ENCODE measurements at regions not wholly inside any gene's neighbourhood (a gene's known extent, or its start where the extent isn't known, plus 50 kb on each side); places are given as distances from the start of the nearest gene placed in this dataset.
A peak's percentile ranks its signal among the peaks of the same experiment; 100 is the strongest.

DNA sequence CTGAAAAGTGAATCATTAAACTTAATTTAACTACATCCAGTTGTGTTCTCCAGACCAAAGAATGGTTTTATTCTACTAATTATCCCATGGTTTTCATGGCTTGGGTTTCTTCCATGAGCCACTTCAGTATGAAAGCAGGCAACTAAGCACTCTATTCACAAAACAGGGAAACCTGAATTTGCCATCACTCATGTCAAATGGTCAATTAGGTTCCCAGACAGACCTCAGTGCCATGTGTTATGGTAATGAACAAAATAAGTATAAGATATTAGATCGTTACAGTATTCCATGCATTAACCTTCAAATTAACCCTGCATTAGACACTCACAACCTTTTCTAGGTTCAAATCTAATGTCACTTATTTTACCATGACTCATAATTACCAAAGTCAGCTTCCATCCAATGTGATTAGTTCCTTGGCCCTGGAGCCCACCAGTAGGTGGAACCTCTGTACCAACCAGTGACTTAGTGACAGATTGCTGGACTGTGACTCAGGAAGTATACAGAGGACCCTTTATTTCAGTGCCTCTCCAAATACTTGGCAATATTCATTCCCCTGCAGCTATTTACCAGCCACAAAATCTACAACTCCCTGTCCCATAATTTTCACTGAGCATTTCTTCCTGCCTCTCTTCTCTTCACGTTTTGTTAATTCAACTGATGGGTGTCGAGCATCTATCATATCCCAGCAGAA, 1270.2 kb upstream of the SORCS1 start:
- no peaks in the 10 kb centered on the region for H3K9me3 ChIP-seq (ENCODE audit: control insufficient read depth, insufficient read depth, low read length)
- no peaks in the 10 kb centered on the region for H3K27me3 ChIP-seq (ENCODE audit: control insufficient read depth, insufficient read depth, low read length)
- no peaks in the 10 kb centered on the region for H3K36me3 ChIP-seq (ENCODE audit: control insufficient read depth, insufficient read depth, low read length)
- H3K27ac ChIP-seq (ENCODE audit: low read depth, low read length), result no peak overlapping the region
- no peaks in the 10 kb centered on the region for H3K4me1 ChIP-seq (ENCODE audit: control insufficient read depth, insufficient read depth, low read length)
- peak in 3 of 6 donors; percentile 24 to 69 (median 29) for DNase-seq (ENCODE audit: low read depth in 4 of 6, low spot score in 6 of 6)
- no peak overlapping the region for H3K4me3 ChIP-seq (ENCODE audit: low read depth, low read length)
- no CpG with 5 or more reads among the region's 3 CpGs for WGBS (ENCODE audit: insufficient coverage)

DNA sequence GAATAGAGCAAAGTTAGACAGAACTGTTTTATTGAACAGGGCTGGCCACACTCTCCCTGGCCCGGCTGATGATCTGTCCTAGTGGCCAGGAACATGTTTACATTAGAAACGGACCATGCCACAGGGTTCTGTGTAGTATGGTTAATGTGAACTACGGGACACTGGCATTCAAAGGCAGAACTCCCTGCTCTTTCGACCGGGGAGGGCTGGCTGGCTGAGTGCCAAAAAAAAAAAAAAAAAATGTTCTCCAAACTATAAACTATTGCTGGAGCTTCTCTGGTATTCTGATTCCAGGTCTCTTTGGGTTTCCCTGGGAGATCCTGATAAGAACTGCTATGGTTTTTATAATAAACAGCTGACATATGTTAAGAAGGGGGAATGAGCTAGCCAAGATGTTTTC, 1262.6 kb upstream of the SORCS1 start:
- Histone ChIP-seq H3K27ac (ENCODE audit: low read depth, low read length) (no peak overlapping the region), H3K36me3 (ENCODE audit: control insufficient read depth, insufficient read depth, low read length) (no peaks in the 10 kb centered on the region), H3K4me3 (ENCODE audit: low read depth, low read length) (no peak overlapping the region), H3K9me3 (ENCODE audit: control insufficient read depth, insufficient read depth, low read length) (no peaks in the 10 kb centered on the region), H3K4me1 (ENCODE audit: control insufficient read depth, insufficient read depth, low read length) (no peaks in the 10 kb centered on the region), H3K27me3 (ENCODE audit: control insufficient read depth, insufficient read depth, low read length) (no peaks in the 10 kb centered on the region)
- WGBS (ENCODE audit: insufficient coverage), result 57% methylated on average over 2 of the region's 5 CpGs
- no peak for DNase-seq (ENCODE audit: low read depth in 4 of 6, low spot score in 6 of 6)

DNA sequence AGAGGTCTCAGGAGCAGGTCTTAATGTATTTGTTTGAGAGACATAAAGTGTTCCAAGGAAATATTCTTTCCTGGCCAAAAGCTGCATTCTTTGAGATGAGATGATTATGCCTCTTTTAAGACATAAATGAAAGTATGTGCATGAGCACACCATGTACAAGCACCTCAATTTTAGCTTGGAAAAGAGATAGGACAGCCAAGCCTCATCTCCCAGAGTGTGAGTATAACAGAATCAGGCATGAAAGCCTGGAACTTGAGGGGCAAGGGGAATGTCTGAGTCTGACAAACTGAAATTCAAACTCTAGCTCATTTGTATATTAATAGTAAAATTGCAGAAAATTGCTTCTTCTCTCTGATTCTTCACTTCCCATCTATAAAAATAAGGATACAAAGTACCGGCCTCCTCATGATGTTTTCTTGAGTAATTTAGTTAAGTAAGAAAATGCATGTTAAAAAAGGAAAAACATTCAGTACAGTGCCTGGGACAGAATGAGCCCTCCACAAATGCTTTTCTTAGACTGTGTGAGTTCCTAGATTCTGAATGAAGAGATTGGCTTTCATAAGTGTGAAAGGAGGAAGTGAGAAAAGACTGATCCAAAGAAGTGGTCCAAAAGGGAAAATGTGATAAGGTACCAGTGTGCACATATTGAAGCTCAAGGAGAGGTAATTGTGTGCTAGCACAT, 1260.9 kb upstream of the SORCS1 start:
- no CpG with 5 or more reads among the region's 1 CpG for WGBS (ENCODE audit: insufficient coverage)
- Histone ChIP-seq H3K27ac (ENCODE audit: low read depth, low read length) (no peak overlapping the region), H3K4me1 (ENCODE audit: control insufficient read depth, insufficient read depth, low read length) (no peaks in the 10 kb centered on the region), H3K27me3 (ENCODE audit: control insufficient read depth, insufficient read depth, low read length) (no peaks in the 10 kb centered on the region), H3K4me3 (ENCODE audit: low read depth, low read length) (no peak overlapping the region), H3K36me3 (ENCODE audit: control insufficient read depth, insufficient read depth, low read length) (no peaks in the 10 kb centered on the region), H3K9me3 (ENCODE audit: control insufficient read depth, insufficient read depth, low read length) (no peaks in the 10 kb centered on the region)
- DNase-seq (ENCODE audit: low read depth in 4 of 6, low spot score in 6 of 6), result peak in 1 of 6 donors; percentile 8

DNA sequence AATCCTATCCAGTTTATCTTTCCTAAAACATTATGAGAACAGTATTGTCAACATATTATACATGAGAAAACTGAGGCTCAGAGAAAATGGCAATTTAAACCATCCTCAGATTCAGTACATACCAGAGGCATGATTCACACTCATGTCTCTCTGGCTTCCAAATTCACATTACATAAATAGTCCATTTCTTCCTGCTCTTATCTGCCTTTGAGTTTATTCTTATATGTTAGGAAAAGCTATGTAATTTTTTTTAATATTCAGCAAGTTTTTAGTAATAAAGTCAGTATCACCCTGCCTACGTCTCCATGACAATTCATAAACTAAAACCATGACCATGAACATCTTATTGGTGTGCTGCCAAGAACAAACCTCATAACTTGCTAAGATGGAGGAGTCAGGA, 1260.2 kb upstream of the SORCS1 start:
- no peak overlapping the region for H3K4me3 ChIP-seq (ENCODE audit: low read depth, low read length)
- H3K4me1 ChIP-seq (ENCODE audit: control insufficient read depth, insufficient read depth, low read length), result no peaks in the 10 kb centered on the region
- no peaks in the 10 kb centered on the region for H3K9me3 ChIP-seq (ENCODE audit: control insufficient read depth, insufficient read depth, low read length)
- WGBS (ENCODE audit: insufficient coverage), result no CpG with 5 or more reads among the region's 1 CpG
- no peak for DNase-seq (ENCODE audit: low read depth in 4 of 6, low spot score in 6 of 6)
- no peak overlapping the region for H3K27ac ChIP-seq (ENCODE audit: low read depth, low read length)
- no peaks in the 10 kb centered on the region for H3K36me3 ChIP-seq (ENCODE audit: control insufficient read depth, insufficient read depth, low read length)
- H3K27me3 ChIP-seq (ENCODE audit: control insufficient read depth, insufficient read depth, low read length), result no peaks in the 10 kb centered on the region

DNA sequence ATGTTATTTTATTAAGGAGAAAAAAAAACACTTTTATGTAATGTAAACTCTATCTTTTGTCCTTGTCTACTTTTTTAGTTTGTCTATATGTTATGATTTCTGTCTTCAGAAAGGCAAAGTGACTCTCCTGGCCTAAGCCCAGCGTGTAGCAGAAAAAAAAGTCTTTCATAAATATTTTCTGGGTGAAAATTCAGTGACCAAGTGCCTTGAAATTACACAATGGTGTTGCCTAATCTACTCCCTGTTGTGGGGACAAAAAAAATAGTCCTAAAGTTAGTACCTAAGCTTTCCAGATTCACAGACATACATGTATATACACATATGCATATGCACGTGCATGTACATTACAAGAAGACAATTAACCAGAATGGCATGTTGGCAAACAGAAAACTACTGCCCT, 1257.8 kb upstream of the SORCS1 start:
- Histone ChIP-seq H3K27me3 (ENCODE audit: control insufficient read depth, insufficient read depth, low read length) (no peaks in the 10 kb centered on the region), H3K27ac (ENCODE audit: low read depth, low read length) (no peak overlapping the region), H3K4me1 (ENCODE audit: control insufficient read depth, insufficient read depth, low read length) (no peaks in the 10 kb centered on the region), H3K36me3 (ENCODE audit: control insufficient read depth, insufficient read depth, low read length) (no peaks in the 10 kb centered on the region), H3K4me3 (ENCODE audit: low read depth, low read length) (no peak overlapping the region), H3K9me3 (ENCODE audit: control insufficient read depth, insufficient read depth, low read length) (no peaks in the 10 kb centered on the region)
- DNase-seq (ENCODE audit: low read depth in 4 of 6, low spot score in 6 of 6), result no peak
- WGBS (ENCODE audit: insufficient coverage), result 100% methylated on average over 1 of the region's 2 CpGs

DNA sequence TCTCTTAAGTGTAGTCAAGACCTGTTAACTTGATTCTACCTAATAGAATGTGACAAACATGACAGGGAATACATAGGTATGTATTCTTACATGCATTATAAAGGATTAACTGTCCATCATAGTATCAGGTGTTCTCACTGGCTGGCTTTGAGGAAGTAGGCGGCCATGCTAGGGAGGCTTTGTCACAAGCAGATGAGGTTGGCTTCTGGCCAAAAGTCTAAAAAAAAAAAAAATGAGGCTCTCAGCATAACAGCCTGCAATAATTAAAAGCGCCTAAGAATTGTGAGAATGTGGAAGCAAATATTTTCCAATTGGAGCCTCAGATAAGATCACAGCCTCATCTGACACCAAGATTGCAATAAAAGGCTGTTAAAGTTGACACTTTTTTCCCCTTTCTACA, 1256.8 kb upstream of the SORCS1 start:
- Histone ChIP-seq H3K36me3 (ENCODE audit: control insufficient read depth, insufficient read depth, low read length) (no peaks in the 10 kb centered on the region), H3K27ac (ENCODE audit: low read depth, low read length) (no peak overlapping the region), H3K27me3 (ENCODE audit: control insufficient read depth, insufficient read depth, low read length) (no peaks in the 10 kb centered on the region), H3K4me3 (ENCODE audit: low read depth, low read length) (no peak overlapping the region), H3K9me3 (ENCODE audit: control insufficient read depth, insufficient read depth, low read length) (no peaks in the 10 kb centered on the region), H3K4me1 (ENCODE audit: control insufficient read depth, insufficient read depth, low read length) (no peaks in the 10 kb centered on the region)
- no CpG with 5 or more reads among the region's 2 CpGs for WGBS (ENCODE audit: insufficient coverage)
- DNase-seq (ENCODE audit: low read depth in 4 of 6, low spot score in 6 of 6), result peak in 2 of 6 donors; percentile 43

DNA sequence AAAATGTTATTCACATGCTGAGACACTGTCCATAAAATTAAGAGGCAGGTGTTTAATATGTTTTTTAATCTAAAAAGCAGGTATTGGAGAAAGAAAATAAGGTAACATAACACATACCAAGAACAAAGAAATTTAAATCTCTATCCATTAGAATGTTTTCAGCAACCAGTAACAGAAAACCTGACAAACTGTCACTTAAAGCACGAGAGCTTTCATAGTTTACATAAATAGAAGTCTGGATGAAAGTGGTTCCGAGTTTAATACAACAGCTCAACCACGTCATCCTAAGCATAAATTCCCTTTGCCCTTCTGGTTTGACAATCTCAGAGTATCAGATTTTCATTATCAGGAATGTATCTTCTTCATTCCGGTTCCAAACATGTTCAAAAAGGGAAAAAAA, 1249.4 kb upstream of the SORCS1 start:
- no peak overlapping the region for H3K27ac ChIP-seq (ENCODE audit: low read depth, low read length)
- no peak overlapping the region for H3K4me3 ChIP-seq (ENCODE audit: low read depth, low read length)
- DNase-seq (ENCODE audit: low read depth in 4 of 6, low spot score in 6 of 6), result no peak
- H3K9me3 ChIP-seq (ENCODE audit: control insufficient read depth, insufficient read depth, low read length), result no peaks in the 10 kb centered on the region
- no CpG with 5 or more reads among the region's 4 CpGs for WGBS (ENCODE audit: insufficient coverage)
- H3K36me3 ChIP-seq (ENCODE audit: control insufficient read depth, insufficient read depth, low read length), result no peaks in the 10 kb centered on the region
- no peaks in the 10 kb centered on the region for H3K4me1 ChIP-seq (ENCODE audit: control insufficient read depth, insufficient read depth, low read length)
- no peaks in the 10 kb centered on the region for H3K27me3 ChIP-seq (ENCODE audit: control insufficient read depth, insufficient read depth, low read length)

DNA sequence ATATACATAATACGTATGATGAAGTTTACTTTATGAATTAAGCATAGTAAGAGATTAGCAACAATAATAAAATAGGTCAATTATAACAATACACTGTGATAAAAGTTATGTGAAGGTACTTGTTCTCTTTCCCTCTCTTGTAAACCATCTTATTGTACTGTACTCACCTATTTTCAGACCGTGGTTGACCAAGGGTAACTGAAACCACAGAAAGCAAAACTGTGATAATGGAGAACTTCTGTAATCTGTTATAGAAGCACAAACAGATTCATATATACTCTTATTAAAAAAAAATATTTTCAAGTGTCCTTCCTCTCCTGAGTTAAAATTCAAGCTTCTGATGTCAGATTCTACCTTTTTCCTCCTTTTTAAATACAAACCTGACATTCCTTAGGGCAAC, 1247.8 kb upstream of the SORCS1 start:
- H3K9me3 ChIP-seq (ENCODE audit: control insufficient read depth, insufficient read depth, low read length), result no peaks in the 10 kb centered on the region
- DNase-seq (ENCODE audit: low read depth in 4 of 6, low spot score in 6 of 6), result no peak
- no peaks in the 10 kb centered on the region for H3K27me3 ChIP-seq (ENCODE audit: control insufficient read depth, insufficient read depth, low read length)
- WGBS (ENCODE audit: insufficient coverage), result no CpG with 5 or more reads among the region's 2 CpGs
- H3K4me1 ChIP-seq (ENCODE audit: control insufficient read depth, insufficient read depth, low read length), result no peaks in the 10 kb centered on the region
- no peak overlapping the region for H3K27ac ChIP-seq (ENCODE audit: low read depth, low read length)
- H3K36me3 ChIP-seq (ENCODE audit: control insufficient read depth, insufficient read depth, low read length), result no peaks in the 10 kb centered on the region
- no peak overlapping the region for H3K4me3 ChIP-seq (ENCODE audit: low read depth, low read length)

DNA sequence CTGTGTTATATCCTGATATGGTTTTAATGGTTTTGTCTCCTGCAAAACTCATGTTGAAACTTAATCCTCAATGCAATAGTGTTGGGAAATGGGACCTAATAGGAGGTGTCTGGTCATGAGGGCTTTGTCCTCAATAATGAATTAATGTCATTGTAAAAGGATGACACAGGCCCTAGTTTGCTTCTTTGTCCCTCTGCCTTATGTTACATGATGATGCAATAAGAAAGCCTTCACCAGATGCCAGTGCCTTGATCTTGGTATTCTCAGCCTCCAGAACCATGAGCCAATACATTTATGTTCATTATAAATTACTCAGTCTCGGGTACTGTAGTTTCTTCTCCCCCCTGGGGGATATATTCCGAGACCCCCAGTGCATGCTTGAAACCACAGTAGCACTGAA, 1247.4 kb upstream of the SORCS1 start:
- H3K9me3 ChIP-seq (ENCODE audit: control insufficient read depth, insufficient read depth, low read length), result no peaks in the 10 kb centered on the region
- no peak overlapping the region for H3K27ac ChIP-seq (ENCODE audit: low read depth, low read length)
- WGBS (ENCODE audit: insufficient coverage), result 60% methylated on average over 1 of the region's 2 CpGs
- H3K36me3 ChIP-seq (ENCODE audit: control insufficient read depth, insufficient read depth, low read length), result no peaks in the 10 kb centered on the region
- no peak overlapping the region for H3K4me3 ChIP-seq (ENCODE audit: low read depth, low read length)
- H3K27me3 ChIP-seq (ENCODE audit: control insufficient read depth, insufficient read depth, low read length), result no peaks in the 10 kb centered on the region
- DNase-seq (ENCODE audit: low read depth in 4 of 6, low spot score in 6 of 6), result no peak
- no peaks in the 10 kb centered on the region for H3K4me1 ChIP-seq (ENCODE audit: control insufficient read depth, insufficient read depth, low read length)

DNA sequence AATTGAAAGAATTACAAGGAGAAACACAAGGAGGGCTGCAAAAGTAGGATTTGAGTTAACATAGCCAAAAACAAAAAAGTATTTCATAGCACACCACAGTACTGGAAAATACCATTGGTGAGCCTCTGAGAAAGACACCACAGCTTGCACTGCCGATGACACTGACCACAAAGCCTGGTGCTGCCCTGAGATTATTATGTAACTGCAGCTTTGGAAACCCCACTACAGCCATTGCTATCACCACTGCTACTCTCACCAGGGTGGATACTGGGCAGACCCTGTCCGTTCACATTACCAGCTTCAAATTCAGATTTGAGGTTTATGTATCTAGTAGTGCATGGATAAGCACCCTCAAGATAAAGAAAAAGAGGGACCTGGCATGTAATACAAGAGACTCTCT, 1246.7 kb upstream of the SORCS1 start:
- Histone ChIP-seq H3K36me3 (ENCODE audit: control insufficient read depth, insufficient read depth, low read length) (no peaks in the 10 kb centered on the region), H3K27ac (ENCODE audit: low read depth, low read length) (no peak overlapping the region), H3K4me3 (ENCODE audit: low read depth, low read length) (no peak overlapping the region), H3K4me1 (ENCODE audit: control insufficient read depth, insufficient read depth, low read length) (no peaks in the 10 kb centered on the region), H3K9me3 (ENCODE audit: control insufficient read depth, insufficient read depth, low read length) (no peaks in the 10 kb centered on the region), H3K27me3 (ENCODE audit: control insufficient read depth, insufficient read depth, low read length) (no peaks in the 10 kb centered on the region)
- DNase-seq (ENCODE audit: low read depth in 4 of 6, low spot score in 6 of 6), result no peak
- 83% methylated on average over 1 of the region's 2 CpGs for WGBS (ENCODE audit: insufficient coverage)
